Osteoblast (primary cell): ENCODE measurements at regions not wholly inside any gene's neighbourhood (a gene's known extent, or its start where the extent isn't known, plus 50 kb on each side); places are given as distances from the start of the nearest gene placed in this dataset.

ENCODE experiments used
- DNase-seq: peaks from one replicate; pipeline ENCODE4 v3.0.0; 2011; ENCODE audit warnings: low spot score, mixed read lengths; ENCODE audit not compliant: insufficient read length; ENCODE audit errors: missing footprints
- H2AFZ ChIP-seq: 2 replicates; pipeline ENCODE4 v1.6.0; 2011; ENCODE audit warnings: mild to moderate bottlenecking, low read length
- H3K27ac ChIP-seq: 2 replicates; pipeline ENCODE4 v1.5.1; 2011; ENCODE audit warnings: mild to moderate bottlenecking, low read depth, low read length, moderate library complexity
- H3K27me3 ChIP-seq: 2 replicates; pipeline ENCODE4 v1.6.0; 2012; ENCODE audit warnings: mild to moderate bottlenecking, control low read depth, inconsistent platforms, low read length, moderate library complexity; ENCODE audit not compliant: insufficient read depth
- H3K36me3 ChIP-seq: 2 replicates; pipeline ENCODE4 v1.5.1; 2011; ENCODE audit warnings: mild to moderate bottlenecking, low read length, control low read depth, moderate library complexity; ENCODE audit not compliant: insufficient read depth
- H3K4me1 ChIP-seq: 2 replicates; pipeline ENCODE4 v1.5.1; 2011; ENCODE audit warnings: mild to moderate bottlenecking, low read length, control low read depth, moderate library complexity; ENCODE audit not compliant: insufficient read depth
- H3K4me2 ChIP-seq: 2 replicates; pipeline ENCODE4 v1.6.0; 2011; ENCODE audit warnings: mild to moderate bottlenecking, low read length; ENCODE audit not compliant: insufficient read depth
- H3K4me3 ChIP-seq: fragments of 200-600 bp; sonication (generic); 3 replicates; pipeline ENCODE4 v1.5.1; 2012; ENCODE audit warnings: mild to moderate bottlenecking, low read length, inconsistent platforms; ENCODE audit not compliant: insufficient read depth
- H3K79me2 ChIP-seq: 2 replicates; pipeline ENCODE4 v1.6.0; 2012; ENCODE audit warnings: mild to moderate bottlenecking, low read length, control low read depth, inconsistent platforms; ENCODE audit not compliant: insufficient read depth
- H3K9me3 ChIP-seq: 2 replicates; pipeline ENCODE4 v1.5.1; 2011; ENCODE audit warnings: low read depth, low read length, control low read depth
- H4K20me1 ChIP-seq: 2 replicates; pipeline ENCODE4 v1.6.0; 2012; ENCODE audit warnings: mild to moderate bottlenecking, low read length, control low read depth; ENCODE audit not compliant: insufficient read depth
- CTCF ChIP-seq: IDR thresholded peaks from 2 replicates; pipeline ENCODE4 v1.5.1; 2011; ENCODE audit warnings: mild to moderate bottlenecking, low read depth, low read length, moderate library complexity; ENCODE audit errors: extremely low read depth

GRCh38 chr12:113655919-113656318 lies 184.2 kb upstream of the LHX5 start:
- Histone ChIP-seq H3K27ac (no peak overlapping the region), H3K27me3 (no peaks in the 10 kb centered on the region), H3K4me1 (no peaks in the 10 kb centered on the region), H3K4me3 (no peak overlapping the region), H2AFZ (no peak overlapping the region), H3K9me3 (no peaks in the 10 kb centered on the region), H3K79me2 (no peaks in the 10 kb centered on the region), H3K4me2 (no peak overlapping the region), H4K20me1 (no peaks in the 10 kb centered on the region), H3K36me3 (no peaks in the 10 kb centered on the region)
- no peak for TF ChIP-seq CTCF
- DNase-seq = no peak

GRCh38 chr12:113655479-113655878 lies 183.8 kb upstream of the LHX5 start:
- Histone ChIP-seq H3K4me2 (no peak overlapping the region), H3K27me3 (no peaks in the 10 kb centered on the region), H3K4me1 (no peaks in the 10 kb centered on the region), H2AFZ (no peak overlapping the region), H3K36me3 (no peaks in the 10 kb centered on the region), H3K4me3 (no peak overlapping the region), H3K9me3 (no peaks in the 10 kb centered on the region), H3K27ac (no peak overlapping the region), H4K20me1 (no peaks in the 10 kb centered on the region), H3K79me2 (no peaks in the 10 kb centered on the region)
- no peak for TF ChIP-seq CTCF
- no peak for DNase-seq

GRCh38 chr12:113651662-113652061 lies 180.0 kb upstream of the LHX5 start:
- Histone ChIP-seq H3K4me3 (no peak overlapping the region), H3K4me1 (no peaks in the 10 kb centered on the region), H3K4me2 (no peak overlapping the region), H3K79me2 (no peaks in the 10 kb centered on the region), H4K20me1 (no peaks in the 10 kb centered on the region), H3K27ac (no peak overlapping the region), H2AFZ (no peak overlapping the region), H3K9me3 (no peaks in the 10 kb centered on the region), H3K27me3 (no peaks in the 10 kb centered on the region), H3K36me3 (no peaks in the 10 kb centered on the region)
- no peak for DNase-seq
- TF ChIP-seq CTCF = no peak

- Histone ChIP-seq H3K27me3 (peaks cover 3% of the 10 kb centered on the region), H3K27ac (no peak overlapping the region), H3K4me1 (no peaks in the 10 kb centered on the region), H3K9me3 (no peaks in the 10 kb centered on the region), H3K4me2 (no peak overlapping the region), H3K79me2 (no peaks in the 10 kb centered on the region), H3K4me3 (no peak overlapping the region), H2AFZ (no peak overlapping the region), H4K20me1 (no peaks in the 10 kb centered on the region), H3K36me3 (no peaks in the 10 kb centered on the region)
- no peak for TF ChIP-seq CTCF
- no peak for DNase-seq
Observed at GRCh38 chr12:113650476-113650875, 178.8 kb upstream of the LHX5 start.
